ENCODE measurements at regions not wholly inside any gene's neighbourhood (a gene's known extent, or its start where the extent isn't known, plus 50 kb on each side); places are given as distances from the start of the nearest gene placed in this dataset.
"Not testable (repeated sequence)": the region's sequence is repeated elsewhere in the genome, so short reads cannot be mapped to it uniquely, and the experiment has no call there.

GRCh38 chr3:177700117-177700516 lies 502.8 kb upstream of the TBL1XR1 start:
- H3K27ac ChIP-seq = no peak overlapping the region
- H3K27me3 ChIP-seq (ENCODE audit: control insufficient read depth, insufficient read depth, low read length) = no peaks in the 10 kb centered on the region
- H3K36me3 ChIP-seq (ENCODE audit: control insufficient read depth, insufficient read depth, low read length) = no peaks in the 10 kb centered on the region
- H3K9ac ChIP-seq = no peak overlapping the region
- H3K9me3 ChIP-seq (ENCODE audit: control insufficient read depth, low read length) = no peaks in the 10 kb centered on the region
- no peaks in the 10 kb centered on the region for H3K79me2 ChIP-seq
- H3K4me3 ChIP-seq (ENCODE audit: low read depth, low read length) = no peak overlapping the region
- peaks cover 8% of the 10 kb centered on the region for H3K4me1 ChIP-seq
- TF ChIP-seq CTCF (IDR thresholded peaks at IDR 0.05) = no peak
- H2AFZ ChIP-seq = no peak overlapping the region
- H3K4me2 ChIP-seq (ENCODE audit: low read length) = no peak overlapping the region

- Histone ChIP-seq H3K9me3 (ENCODE audit: control insufficient read depth, low read length) (no peaks in the 10 kb centered on the region), H3K4me3 (ENCODE audit: low read depth, low read length) (no peak overlapping the region), H3K9ac (no peak overlapping the region), H3K4me1 (peaks cover 17% of the 10 kb centered on the region), H3K27me3 (ENCODE audit: control insufficient read depth, insufficient read depth, low read length) (no peaks in the 10 kb centered on the region), H3K27ac (no peak overlapping the region), H3K79me2 (no peaks in the 10 kb centered on the region), H3K36me3 (ENCODE audit: control insufficient read depth, insufficient read depth, low read length) (no peaks in the 10 kb centered on the region), H3K4me2 (ENCODE audit: low read length) (no peak overlapping the region), H2AFZ (no peak overlapping the region)
- no peak for TF ChIP-seq CTCF (IDR thresholded peaks at IDR 0.05)
These were observed 506.5 kb upstream of the TBL1XR1 start for GRCh38 chr3:177703788-177704187.

- TF ChIP-seq CTCF (IDR thresholded peaks at IDR 0.05) = no peak
- peaks cover 24% of the 10 kb centered on the region for H3K4me1 ChIP-seq
- no peaks in the 10 kb centered on the region for H3K9me3 ChIP-seq (ENCODE audit: control insufficient read depth, low read length)
- no peak overlapping the region for H3K4me2 ChIP-seq (ENCODE audit: low read length)
- H2AFZ ChIP-seq = peak overlapping the region; percentile 24
- no peak overlapping the region for H3K9ac ChIP-seq
- H3K27me3 ChIP-seq (ENCODE audit: control insufficient read depth, insufficient read depth, low read length) = no peaks in the 10 kb centered on the region
- no peaks in the 10 kb centered on the region for H3K36me3 ChIP-seq (ENCODE audit: control insufficient read depth, insufficient read depth, low read length)
- no peak overlapping the region for H3K4me3 ChIP-seq (ENCODE audit: low read depth, low read length)
- H3K79me2 ChIP-seq = no peaks in the 10 kb centered on the region
- H3K27ac ChIP-seq = peak overlapping the region; percentile 0
These were observed 508.9 kb upstream of the TBL1XR1 start for GRCh38 chr3:177705976-177706823.

- H3K27me3 ChIP-seq (ENCODE audit: control insufficient read depth, insufficient read depth, low read length); H3K9ac ChIP-seq; H3K9me3 ChIP-seq (ENCODE audit: control insufficient read depth, low read length); H3K36me3 ChIP-seq (ENCODE audit: control insufficient read depth, insufficient read depth, low read length); H3K4me2 ChIP-seq (ENCODE audit: low read length); H3K27ac ChIP-seq; H2AFZ ChIP-seq; H3K4me3 ChIP-seq (ENCODE audit: low read depth, low read length); H3K79me2 ChIP-seq: not testable (repeated sequence)
- peaks cover 27% of the 10 kb centered on the region for H3K4me1 ChIP-seq
These were observed 512.2 kb upstream of the TBL1XR1 start for GRCh38 chr3:177709470-177709869.

GRCh38 chr3:177710506-177710905 lies 513.2 kb upstream of the TBL1XR1 start:
- H3K4me3 ChIP-seq (ENCODE audit: low read depth, low read length) = no peak overlapping the region
- H3K9me3 ChIP-seq (ENCODE audit: control insufficient read depth, low read length) = no peaks in the 10 kb centered on the region
- H3K9ac ChIP-seq = no peak overlapping the region
- TF ChIP-seq CTCF (IDR thresholded peaks at IDR 0.05) = no peak
- H3K27ac ChIP-seq = no peak overlapping the region
- no peaks in the 10 kb centered on the region for H3K36me3 ChIP-seq (ENCODE audit: control insufficient read depth, insufficient read depth, low read length)
- H3K27me3 ChIP-seq (ENCODE audit: control insufficient read depth, insufficient read depth, low read length) = no peaks in the 10 kb centered on the region
- H3K4me2 ChIP-seq (ENCODE audit: low read length) = no peak overlapping the region
- peaks cover 22% of the 10 kb centered on the region for H3K4me1 ChIP-seq
- H3K79me2 ChIP-seq = no peaks in the 10 kb centered on the region
- H2AFZ ChIP-seq = peak overlapping the region; percentile 29
